ENCODE measurements at regions not wholly inside any gene's neighbourhood (a gene's known extent, or its start where the extent isn't known, plus 50 kb on each side); places are given as distances from the start of the nearest gene placed in this dataset.

GRCh38 chr3:16759227-16759903 lies 125.4 kb upstream of the PLCL2 start:
- TF ChIP-seq CTBP1 (IDR thresholded peaks at IDR 0.05; ENCODE audit: borderline replicate concordance) (no peak), BHLHE40 (IDR thresholded peaks at IDR 0.05; ENCODE audit: borderline replicate concordance) (no peak), PKNOX1 (IDR thresholded peaks at IDR 0.05) (no peak), FOXA1 (IDR thresholded peaks at IDR 0.05) (no peak), ZNF384 (IDR thresholded peaks at IDR 0.05) (no peak), FOXM1 (IDR thresholded peaks at IDR 0.05; ENCODE audit: borderline replicate concordance) (no peak), ARNT (IDR thresholded peaks at IDR 0.05) (no peak), NFRKB (IDR thresholded peaks at IDR 0.05) (no peak), FOXK2 (IDR thresholded peaks at IDR 0.05) (no peak), HDGF (IDR thresholded peaks at IDR 0.05; ENCODE audit: borderline replicate concordance) (no peak), SP1 (IDR thresholded peaks at IDR 0.05) (no peak), ELF4 (IDR thresholded peaks at IDR 0.05) (no peak)

Data from HEK293T (cell line).